ENCODE measurements at regions not wholly inside any gene's neighbourhood (a gene's known extent, or its start where the extent isn't known, plus 50 kb on each side); places are given as distances from the start of the nearest gene placed in this dataset.
"Not testable (repeated sequence)": the region's sequence is repeated elsewhere in the genome, so short reads cannot be mapped to it uniquely, and the experiment has no call there.

DNA sequence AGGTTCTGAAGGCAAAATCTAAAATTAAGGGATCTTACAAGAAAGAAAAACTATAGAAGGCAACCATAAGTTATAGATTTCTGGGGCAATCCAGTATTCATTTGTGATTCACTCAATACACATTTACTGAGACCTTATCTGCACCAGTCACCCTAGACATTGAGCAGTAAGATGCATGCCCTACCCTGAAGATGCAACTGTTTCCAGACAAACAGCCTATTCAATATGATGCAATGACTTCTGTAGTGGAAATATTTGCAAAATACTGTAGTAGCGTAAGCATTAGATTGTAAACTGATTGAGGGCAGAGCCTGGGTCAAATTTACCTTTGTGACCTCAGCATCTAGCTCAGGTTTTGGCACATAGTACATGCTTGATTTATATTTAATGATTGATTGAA lies 256.2 kb upstream of the ACTBL2 start:
- Histone ChIP-seq H3K27me3 (ENCODE audit: insufficient read depth, poor library complexity, severe bottlenecking) (no peaks in the 10 kb centered on the region), H3K27ac (replicated peaks) (no peak overlapping the region), H3K4me3 (replicated peaks; ENCODE audit: insufficient read depth, low read length) (no peak overlapping the region)
- TF ChIP-seq, protein P1, sequence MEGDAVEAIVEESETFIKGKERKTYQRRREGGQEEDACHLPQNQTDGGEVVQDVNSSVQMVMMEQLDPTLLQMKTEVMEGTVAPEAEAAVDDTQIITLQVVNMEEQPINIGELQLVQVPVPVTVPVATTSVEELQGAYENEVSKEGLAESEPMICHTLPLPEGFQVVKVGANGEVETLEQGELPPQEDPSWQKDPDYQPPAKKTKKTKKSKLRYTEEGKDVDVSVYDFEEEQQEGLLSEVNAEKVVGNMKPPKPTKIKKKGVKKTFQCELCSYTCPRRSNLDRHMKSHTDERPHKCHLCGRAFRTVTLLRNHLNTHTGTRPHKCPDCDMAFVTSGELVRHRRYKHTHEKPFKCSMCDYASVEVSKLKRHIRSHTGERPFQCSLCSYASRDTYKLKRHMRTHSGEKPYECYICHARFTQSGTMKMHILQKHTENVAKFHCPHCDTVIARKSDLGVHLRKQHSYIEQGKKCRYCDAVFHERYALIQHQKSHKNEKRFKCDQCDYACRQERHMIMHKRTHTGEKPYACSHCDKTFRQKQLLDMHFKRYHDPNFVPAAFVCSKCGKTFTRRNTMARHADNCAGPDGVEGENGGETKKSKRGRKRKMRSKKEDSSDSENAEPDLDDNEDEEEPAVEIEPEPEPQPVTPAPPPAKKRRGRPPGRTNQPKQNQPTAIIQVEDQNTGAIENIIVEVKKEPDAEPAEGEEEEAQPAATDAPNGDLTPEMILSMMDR (IDR thresholded peaks at IDR 0.05; ENCODE audit: insufficient read depth, low read length): no peak
- TF ChIP-seq POLR2AphosphoS5 (IDR thresholded peaks at IDR 0.05; ENCODE audit: low read depth) (no peak), SPI1 (IDR thresholded peaks at IDR 0.05; ENCODE audit: borderline replicate concordance, low read depth) (no peak)
- no peak for DNase-seq (ENCODE audit: low read depth in 1 of 2, low spot score in 1 of 2)

DNA sequence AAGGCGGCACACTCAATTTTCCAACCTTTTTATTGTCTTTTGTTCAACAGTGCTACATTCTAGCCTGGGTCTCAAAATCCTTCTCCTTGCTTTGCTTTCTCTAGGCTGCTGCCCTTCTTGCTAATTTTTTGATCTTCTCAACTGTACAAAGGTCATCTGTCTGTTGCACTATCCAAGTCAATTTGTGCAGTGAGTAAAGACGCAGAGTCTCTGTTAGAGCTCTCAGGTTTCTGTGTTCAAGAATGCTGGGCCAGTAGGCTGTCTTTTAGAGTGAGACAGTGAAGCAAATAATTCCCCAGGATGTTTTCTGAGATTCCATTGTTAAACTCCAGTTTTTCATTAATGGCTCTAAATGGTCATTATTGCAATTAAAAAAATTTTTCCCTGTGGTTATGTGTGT lies 255.7 kb upstream of the ACTBL2 start:
- no peak overlapping the region for H3K4me3 ChIP-seq (replicated peaks; ENCODE audit: insufficient read depth, low read length)

DNA sequence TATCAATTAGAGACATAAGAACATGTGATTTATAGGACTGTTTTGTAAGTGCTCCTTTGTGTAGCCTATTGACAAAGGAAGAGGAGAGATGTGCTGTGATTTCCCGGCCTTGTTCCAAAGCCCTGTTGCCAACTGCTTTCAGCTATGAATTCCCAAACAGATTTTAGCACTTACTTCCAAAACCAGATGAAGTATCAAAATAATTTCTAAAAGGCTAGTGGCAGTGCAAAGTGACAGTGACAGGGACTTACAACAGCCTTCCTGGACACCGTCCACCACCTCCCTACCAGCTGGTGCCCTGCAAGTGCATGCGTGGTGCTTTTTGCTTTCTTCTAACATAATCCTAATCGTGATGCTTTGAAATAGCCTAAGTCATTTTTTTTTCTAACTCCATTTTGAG lies 254.1 kb upstream of the ACTBL2 start:
- Histone ChIP-seq H3K4me3 (replicated peaks; ENCODE audit: insufficient read depth, low read length) (no peak overlapping the region), H3K27me3 (ENCODE audit: insufficient read depth, poor library complexity, severe bottlenecking) (no peaks in the 10 kb centered on the region), H3K27ac (replicated peaks) (no peak overlapping the region)
- TF ChIP-seq, protein P1 (IDR thresholded peaks at IDR 0.05; ENCODE audit: insufficient read depth, low read length): no peak
- TF ChIP-seq, protein P2, sequence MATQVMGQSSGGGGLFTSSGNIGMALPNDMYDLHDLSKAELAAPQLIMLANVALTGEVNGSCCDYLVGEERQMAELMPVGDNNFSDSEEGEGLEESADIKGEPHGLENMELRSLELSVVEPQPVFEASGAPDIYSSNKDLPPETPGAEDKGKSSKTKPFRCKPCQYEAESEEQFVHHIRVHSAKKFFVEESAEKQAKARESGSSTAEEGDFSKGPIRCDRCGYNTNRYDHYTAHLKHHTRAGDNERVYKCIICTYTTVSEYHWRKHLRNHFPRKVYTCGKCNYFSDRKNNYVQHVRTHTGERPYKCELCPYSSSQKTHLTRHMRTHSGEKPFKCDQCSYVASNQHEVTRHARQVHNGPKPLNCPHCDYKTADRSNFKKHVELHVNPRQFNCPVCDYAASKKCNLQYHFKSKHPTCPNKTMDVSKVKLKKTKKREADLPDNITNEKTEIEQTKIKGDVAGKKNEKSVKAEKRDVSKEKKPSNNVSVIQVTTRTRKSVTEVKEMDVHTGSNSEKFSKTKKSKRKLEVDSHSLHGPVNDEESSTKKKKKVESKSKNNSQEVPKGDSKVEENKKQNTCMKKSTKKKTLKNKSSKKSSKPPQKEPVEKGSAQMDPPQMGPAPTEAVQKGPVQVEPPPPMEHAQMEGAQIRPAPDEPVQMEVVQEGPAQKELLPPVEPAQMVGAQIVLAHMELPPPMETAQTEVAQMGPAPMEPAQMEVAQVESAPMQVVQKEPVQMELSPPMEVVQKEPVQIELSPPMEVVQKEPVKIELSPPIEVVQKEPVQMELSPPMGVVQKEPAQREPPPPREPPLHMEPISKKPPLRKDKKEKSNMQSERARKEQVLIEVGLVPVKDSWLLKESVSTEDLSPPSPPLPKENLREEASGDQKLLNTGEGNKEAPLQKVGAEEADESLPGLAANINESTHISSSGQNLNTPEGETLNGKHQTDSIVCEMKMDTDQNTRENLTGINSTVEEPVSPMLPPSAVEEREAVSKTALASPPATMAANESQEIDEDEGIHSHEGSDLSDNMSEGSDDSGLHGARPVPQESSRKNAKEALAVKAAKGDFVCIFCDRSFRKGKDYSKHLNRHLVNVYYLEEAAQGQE (IDR thresholded peaks at IDR 0.05; ENCODE audit: insufficient replicate concordance, low read depth): no peak
- TF ChIP-seq GABPA (IDR thresholded peaks at IDR 0.05; ENCODE audit: low read depth) (no peak), POLR2AphosphoS5 (IDR thresholded peaks at IDR 0.05; ENCODE audit: low read depth) (no peak), SPI1 (IDR thresholded peaks at IDR 0.05; ENCODE audit: borderline replicate concordance, low read depth) (no peak)
- no peak for DNase-seq (ENCODE audit: low read depth in 1 of 2, low spot score in 1 of 2)

More for the DNA sequence above, 255.7 kb upstream of the ACTBL2 start:
- Histone ChIP-seq H3K27ac (replicated peaks) (no peak overlapping the region), H3K27me3 (ENCODE audit: insufficient read depth, poor library complexity, severe bottlenecking) (no peaks in the 10 kb centered on the region)
- DNase-seq (ENCODE audit: low read depth in 1 of 2, low spot score in 1 of 2): no peak
- TF ChIP-seq SPI1 (IDR thresholded peaks at IDR 0.05; ENCODE audit: borderline replicate concordance, low read depth) (no peak), POLR2AphosphoS5 (IDR thresholded peaks at IDR 0.05; ENCODE audit: low read depth) (no peak)
- TF ChIP-seq, protein P1 (IDR thresholded peaks at IDR 0.05; ENCODE audit: insufficient read depth, low read length): no peak
- TF ChIP-seq, protein P2 (IDR thresholded peaks at IDR 0.05; ENCODE audit: insufficient replicate concordance, low read depth): no peak

DNA sequence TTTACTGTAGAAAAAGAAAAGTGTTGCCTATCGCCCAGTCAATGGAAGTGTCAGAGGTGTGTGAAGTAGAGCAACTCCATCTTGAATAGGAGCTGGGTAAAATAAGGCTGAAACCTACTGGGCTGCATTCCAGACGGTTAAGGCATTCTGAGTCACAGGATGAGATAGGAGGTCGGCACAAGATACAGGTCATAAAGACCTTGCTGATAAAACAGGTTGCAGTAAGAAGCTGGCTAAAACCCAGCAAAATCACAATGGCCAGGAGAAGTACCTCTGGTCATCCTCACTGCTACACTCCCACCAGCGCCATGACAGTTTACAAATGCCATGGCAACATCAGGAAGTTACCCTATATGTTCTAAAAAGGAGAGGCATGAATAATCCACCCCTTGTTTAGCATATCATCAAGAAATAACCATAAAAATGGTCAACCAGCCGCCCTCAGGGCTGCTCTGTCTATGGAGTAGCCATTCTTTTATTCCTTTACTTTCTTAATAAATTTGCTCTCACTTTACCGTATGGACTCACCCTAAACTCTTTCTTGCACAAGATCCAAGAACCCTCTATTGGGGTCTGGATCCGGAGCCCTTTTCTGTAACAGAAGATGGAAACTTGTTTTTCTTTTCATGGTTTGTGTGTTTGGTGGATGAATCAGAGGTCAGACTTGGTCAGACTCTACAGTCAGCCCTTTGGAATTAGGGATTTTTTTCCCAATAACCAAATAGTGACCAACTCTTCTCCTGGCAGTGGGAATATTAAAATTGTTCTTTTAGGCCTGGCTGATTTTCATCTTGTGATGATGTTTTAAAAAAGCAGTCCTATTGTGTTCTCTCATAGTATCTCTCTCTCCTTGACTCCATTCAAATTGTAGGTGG lies 252.9 kb upstream of the ACTBL2 start:
- DNase-seq (ENCODE audit: low read depth in 1 of 2, low spot score in 1 of 2); H3K27ac ChIP-seq (replicated peaks); H3K4me3 ChIP-seq (replicated peaks; ENCODE audit: insufficient read depth, low read length); H3K27me3 ChIP-seq (ENCODE audit: insufficient read depth, poor library complexity, severe bottlenecking): not testable (repeated sequence)
